DND-41 (cell line): ENCODE measurements at regions not wholly inside any gene's neighbourhood (a gene's known extent, or its start where the extent isn't known, plus 50 kb on each side); places are given as distances from the start of the nearest gene placed in this dataset.

Experiments
- ATAC-seq: fragments of 200-7000 bp; cut with Tn5 transposase; 3 replicates; pipeline ENCODE4 v1.9.1; 2021; ENCODE audit warnings: low read depth; ENCODE audit not compliant: insufficient read depth
- DNase-seq: peaks from one replicate; pipeline ENCODE4 v3.0.0-alpha.2; 2020
- H2AFZ ChIP-seq: 2 replicates; pipeline ENCODE4 v1.6.0; 2012; ENCODE audit warnings: low read depth, low read length
- H3K27ac ChIP-seq: 2 replicates; pipeline ENCODE4 v1.5.1; 2012; ENCODE audit warnings: low read length, inconsistent platforms
- H3K27me3 ChIP-seq: fragments of 200-600 bp; sonication (generic); 2 replicates; pipeline ENCODE4 v1.6.0; 2012; ENCODE audit warnings: low read length, mild to moderate bottlenecking, inconsistent platforms; ENCODE audit not compliant: insufficient read depth, poor library complexity
- H3K36me3 ChIP-seq: 2 replicates; pipeline ENCODE4 v1.5.1; 2012; ENCODE audit warnings: low read length, inconsistent platforms; ENCODE audit not compliant: insufficient read depth
- H3K4me1 ChIP-seq: 2 replicates; pipeline ENCODE4 v1.5.1; 2012; ENCODE audit warnings: mild to moderate bottlenecking, low read length; ENCODE audit not compliant: insufficient read depth
- H3K4me2 ChIP-seq: 2 replicates; pipeline ENCODE4 v1.6.0; 2012; ENCODE audit warnings: mild to moderate bottlenecking, moderate library complexity, low read length, inconsistent platforms; ENCODE audit not compliant: insufficient read depth
- H3K4me3 ChIP-seq, 2 experiments: fragments of 200-600 bp in 1 of 2; shearing (Covaris generic) in 1 of 2; 2 replicates each; pipeline ENCODE4 v1.5.1; 2012 to 2016; ENCODE audit warnings: inconsistent platforms in 2 of 2, low read length in 2 of 2, mild to moderate bottlenecking in 2 of 2, low read depth in 1 of 2, moderate library complexity in 1 of 2
- H3K79me2 ChIP-seq: 2 replicates; pipeline ENCODE4 v1.6.0; 2012; ENCODE audit warnings: low read length, inconsistent platforms; ENCODE audit not compliant: insufficient read depth
- H3K9ac ChIP-seq: 2 replicates; pipeline ENCODE4 v1.6.0; 2012; ENCODE audit warnings: low read depth, mild to moderate bottlenecking, inconsistent platforms, low read length, moderate library complexity
- H3K9me3 ChIP-seq: 2 replicates; pipeline ENCODE4 v1.5.1; 2012; ENCODE audit warnings: low read length, moderate library complexity, mild to moderate bottlenecking, inconsistent platforms; ENCODE audit not compliant: insufficient read depth, severe bottlenecking
- H4K20me1 ChIP-seq: 2 replicates; pipeline ENCODE4 v1.6.0; 2012; ENCODE audit warnings: low read length; ENCODE audit not compliant: insufficient read depth
- CTCF ChIP-seq: IDR thresholded peaks from 2 replicates; pipeline ENCODE4 v1.5.1; 2012; ENCODE audit warnings: borderline replicate concordance, low read length, moderate library complexity, mild to moderate bottlenecking; ENCODE audit not compliant: poor library complexity, severe bottlenecking; ENCODE audit errors: extremely low read depth
- EZH2 ChIP-seq: IDR thresholded peaks from 3 replicates; pipeline ENCODE4 v1.6.1; 2012; ENCODE audit warnings: borderline replicate concordance, low read depth, mild to moderate bottlenecking, moderate library complexity, low read length, inconsistent platforms; ENCODE audit not compliant: severe bottlenecking

GRCh38 chr11:127492029-127492428 is 491.5 kb upstream of the KIRREL3 start:
- H3K27ac ChIP-seq = no peak overlapping the region
- no peaks in the 10 kb centered on the region for H3K36me3 ChIP-seq
- no peaks in the 10 kb centered on the region for H3K79me2 ChIP-seq
- TF ChIP-seq CTCF = no peak
- no peak for TF ChIP-seq EZH2
- no peak overlapping the region for H3K4me2 ChIP-seq
- H4K20me1 ChIP-seq = no peaks in the 10 kb centered on the region
- peaks cover 3% of the 10 kb centered on the region for H3K9me3 ChIP-seq
- peaks cover 13% of the 10 kb centered on the region for H3K4me1 ChIP-seq
- no peak overlapping the region for H2AFZ ChIP-seq
- H3K9ac ChIP-seq = no peak overlapping the region
- no peak overlapping the region for H3K4me3 ChIP-seq
- ATAC-seq = no peak
- H3K27me3 ChIP-seq = no peaks in the 10 kb centered on the region
- DNase-seq = no peak

- H2AFZ ChIP-seq = no peak overlapping the region
- no peaks in the 10 kb centered on the region for H3K36me3 ChIP-seq
- no peaks in the 10 kb centered on the region for H3K79me2 ChIP-seq
- TF ChIP-seq CTCF = no peak
- no peak for TF ChIP-seq EZH2
- no peak overlapping the region for H3K4me3 ChIP-seq
- H3K27ac ChIP-seq = no peak overlapping the region
- no peaks in the 10 kb centered on the region for H4K20me1 ChIP-seq
- no peak overlapping the region for H3K4me2 ChIP-seq
- DNase-seq (no peak), ATAC-seq (no peak)
- H3K9me3 ChIP-seq = peaks cover 3% of the 10 kb centered on the region
- H3K9ac ChIP-seq = no peak overlapping the region
- H3K27me3 ChIP-seq = no peaks in the 10 kb centered on the region
- peaks cover 13% of the 10 kb centered on the region for H3K4me1 ChIP-seq
Measured at GRCh38 chr11:127491589-127491988, 491.0 kb upstream of the KIRREL3 start.

GRCh38 chr11:127490896-127491295 is 490.3 kb upstream of the KIRREL3 start:
- peaks cover 13% of the 10 kb centered on the region for H3K4me1 ChIP-seq
- no peak for TF ChIP-seq CTCF
- TF ChIP-seq EZH2 = no peak
- H4K20me1 ChIP-seq = no peaks in the 10 kb centered on the region
- H3K79me2 ChIP-seq = no peaks in the 10 kb centered on the region
- no peak for ATAC-seq
- H3K27me3 ChIP-seq = no peaks in the 10 kb centered on the region
- H3K9ac ChIP-seq = no peak overlapping the region
- no peaks in the 10 kb centered on the region for H3K36me3 ChIP-seq
- H3K27ac ChIP-seq = no peak overlapping the region
- no peak overlapping the region for H3K4me2 ChIP-seq
- no peak overlapping the region for H2AFZ ChIP-seq
- DNase-seq = no peak
- H3K9me3 ChIP-seq = peaks cover 3% of the 10 kb centered on the region
- H3K4me3 ChIP-seq = no peak overlapping the region

GRCh38 chr11:127485541-127485940 is 485.0 kb upstream of the KIRREL3 start:
- no peak overlapping the region for H2AFZ ChIP-seq
- H4K20me1 ChIP-seq = no peaks in the 10 kb centered on the region
- no peaks in the 10 kb centered on the region for H3K27me3 ChIP-seq
- no peak for DNase-seq
- no peaks in the 10 kb centered on the region for H3K36me3 ChIP-seq
- H3K9me3 ChIP-seq = no peaks in the 10 kb centered on the region
- ATAC-seq = no peak
- H3K9ac ChIP-seq = no peak overlapping the region
- no peak overlapping the region for H3K4me2 ChIP-seq
- no peaks in the 10 kb centered on the region for H3K79me2 ChIP-seq
- H3K4me3 ChIP-seq = no peak overlapping the region
- H3K4me1 ChIP-seq = no peaks in the 10 kb centered on the region
- no peak overlapping the region for H3K27ac ChIP-seq
- no peak for TF ChIP-seq EZH2
